ENCODE measurements at regions not wholly inside any gene's neighbourhood (a gene's known extent, or its start where the extent isn't known, plus 50 kb on each side); places are given as distances from the start of the nearest gene placed in this dataset.
"Not testable (repeated sequence)": the region's sequence is repeated elsewhere in the genome, so short reads cannot be mapped to it uniquely, and the experiment has no call there.

- DNase-seq: no peak
Observed at GRCh38 chr1:181260994-181261393, 172.5 kb downstream of the IER5 start.

GRCh38 chr1:181262069-181262468, 173.6 kb downstream of the IER5 start:
- DNase-seq: no peak

GRCh38 chr1:181263444-181263843, 174.9 kb downstream of the IER5 start:
- no peak for DNase-seq

- no peak for DNase-seq
Observed at GRCh38 chr1:181264821-181265220, 176.3 kb downstream of the IER5 start.

- no peak for DNase-seq
Observed at GRCh38 chr1:181284978-181285377, 196.5 kb downstream of the IER5 start.

- no peak for DNase-seq
Observed at GRCh38 chr1:181295217-181295616, 188.1 kb upstream of the CACNA1E start.

GRCh38 chr1:181296180-181296579, 187.1 kb upstream of the CACNA1E start:
- no peak for DNase-seq

GRCh38 chr1:181308098-181308497, 175.2 kb upstream of the CACNA1E start:
- no peak for DNase-seq

- DNase-seq: no peak
Observed at GRCh38 chr1:181310560-181310959, 172.8 kb upstream of the CACNA1E start.

GRCh38 chr1:181312946-181313345, 170.4 kb upstream of the CACNA1E start:
- DNase-seq: no peak

GRCh38 chr1:181313466-181313865, 169.9 kb upstream of the CACNA1E start:
- DNase-seq: no peak

- no peak for DNase-seq
Observed at GRCh38 chr1:181314010-181314409, 169.3 kb upstream of the CACNA1E start.

GRCh38 chr1:181314959-181315358, 168.4 kb upstream of the CACNA1E start:
- DNase-seq: no peak

- no peak for DNase-seq
Observed at GRCh38 chr1:181317261-181317930, 165.9 kb upstream of the CACNA1E start.

GRCh38 chr1:181318022-181318857, 165.1 kb upstream of the CACNA1E start:
- no peak for DNase-seq

GRCh38 chr1:181318858-181319235, 164.5 kb upstream of the CACNA1E start:
- no peak for DNase-seq

- no peak for DNase-seq
Observed at GRCh38 chr1:181319907-181320306, 163.4 kb upstream of the CACNA1E start.

GRCh38 chr1:181324797-181325616, 158.3 kb upstream of the CACNA1E start:
- DNase-seq: no peak

GRCh38 chr1:181325765-181326164, 157.6 kb upstream of the CACNA1E start:
- DNase-seq: not testable (repeated sequence)

- no peak for DNase-seq
Observed at GRCh38 chr1:181326348-181326747, 157.0 kb upstream of the CACNA1E start.

GRCh38 chr1:181327796-181328195, 155.5 kb upstream of the CACNA1E start:
- DNase-seq: no peak

- DNase-seq: no peak
Observed at GRCh38 chr1:181334724-181335123, 148.6 kb upstream of the CACNA1E start.

- no peak for DNase-seq
Observed at GRCh38 chr1:181335631-181336030, 147.7 kb upstream of the CACNA1E start.

All from activated gamma-delta T cell (primary cell).